NCI-H1694 treated with DMSO at 0.1 percent for 48 hours (cell line): ENCODE measurements at regions not wholly inside any gene's neighbourhood (a gene's known extent, or its start where the extent isn't known, plus 50 kb on each side); places are given as distances from the start of the nearest gene placed in this dataset.
"Not testable (repeated sequence)": the region's sequence is repeated elsewhere in the genome, so short reads cannot be mapped to it uniquely, and the experiment has no call there.

Source experiments
- DNase-seq: peaks from one replicate; lab custom pipeline; 2025; lab: John Stamatoyannopoulos, UW

GRCh38 chr3:177624528-177625495 lies 427.5 kb upstream of the TBL1XR1 start:
- no peak for DNase-seq

GRCh38 chr3:177626045-177626444 lies 428.8 kb upstream of the TBL1XR1 start:
- DNase-seq: no peak

- DNase-seq: not testable (repeated sequence)
Measured at GRCh38 chr3:177628095-177628719, 430.9 kb upstream of the TBL1XR1 start.

GRCh38 chr3:177629276-177629675 lies 432.0 kb upstream of the TBL1XR1 start:
- DNase-seq: no peak

- no peak for DNase-seq
Measured at GRCh38 chr3:177633671-177634207, 436.5 kb upstream of the TBL1XR1 start.

- not testable (repeated sequence) for DNase-seq
Measured at GRCh38 chr3:177635601-177636106, 438.4 kb upstream of the TBL1XR1 start.

GRCh38 chr3:177640319-177640965 lies 443.2 kb upstream of the TBL1XR1 start:
- no peak for DNase-seq

- no peak for DNase-seq
Measured at GRCh38 chr3:177641206-177641605, 443.9 kb upstream of the TBL1XR1 start.

- DNase-seq: no peak
Measured at GRCh38 chr3:177642042-177642803, 444.9 kb upstream of the TBL1XR1 start.

- DNase-seq: no peak
Measured at GRCh38 chr3:177642804-177643125, 445.5 kb upstream of the TBL1XR1 start.

- no peak for DNase-seq
Measured at GRCh38 chr3:177646749-177647148, 449.5 kb upstream of the TBL1XR1 start.

GRCh38 chr3:177647341-177647740 lies 450.1 kb upstream of the TBL1XR1 start:
- no peak for DNase-seq

GRCh38 chr3:177647876-177648275 lies 450.6 kb upstream of the TBL1XR1 start:
- DNase-seq: no peak

- DNase-seq: no peak
Measured at GRCh38 chr3:177652556-177653291, 455.4 kb upstream of the TBL1XR1 start.

GRCh38 chr3:177657243-177657642 lies 460.0 kb upstream of the TBL1XR1 start:
- DNase-seq: no peak

- DNase-seq: no peak
Measured at GRCh38 chr3:177658354-177658753, 461.1 kb upstream of the TBL1XR1 start.

- not testable (repeated sequence) for DNase-seq
Measured at GRCh38 chr3:177664380-177665103, 467.3 kb upstream of the TBL1XR1 start.

GRCh38 chr3:177665122-177665808 lies 468.0 kb upstream of the TBL1XR1 start:
- DNase-seq: no peak

- DNase-seq: no peak
Measured at GRCh38 chr3:177672252-177672911, 475.1 kb upstream of the TBL1XR1 start.
